H1 (cell line): ENCODE measurements at regions not wholly inside any gene's neighbourhood (a gene's known extent, or its start where the extent isn't known, plus 50 kb on each side); places are given as distances from the start of the nearest gene placed in this dataset.

Source experiments
- CTCF ChIA-PET: fragments of 300-600 bp; sonication (Branson Sonifier 250); formaldehyde crosslinking; loops from one replicate; lab custom pipeline; 2021; ENCODE audit not compliant: partially characterized antibody; lab: Charles Lee
- POLR2A ChIA-PET: fragments of 300-600 bp; sonication (Branson Sonifier 250); formaldehyde crosslinking; loops from one replicate; lab custom pipeline; 2021; ENCODE audit warnings: inconsistent platforms; ENCODE audit not compliant: partially characterized antibody; lab: Charles Lee
- DNase-seq, 2 experiments: peaks; one replicate each; pipeline versions ENCODE4 v3.0.0 to v3.0.0-alpha.2; 2010 to 2022; ENCODE audit warnings: low spot score in 2 of 2, low read depth in 1 of 2, mixed read lengths in 1 of 2
- FAIRE-seq: peaks from 2 replicates; lab custom pipeline; 2011; peaks lifted over from hg19 to GRCh38; lab: Jason Lieb, UNC
- H2AFZ ChIP-seq: 2 replicates; pipeline ENCODE4 v1.8.1; 2012; ENCODE audit warnings: low read length, inconsistent platforms
- H2AK5ac ChIP-seq: 2 replicates; pipeline ENCODE4 v1.6.1; 2013; ENCODE audit warnings: low read depth, low read length
- H2BK120ac ChIP-seq: replicated peaks from 2 replicates; pipeline ENCODE3; 2013; ENCODE audit warnings: low read depth, low read length, inconsistent platforms
- H2BK12ac ChIP-seq: 2 replicates; pipeline ENCODE4 v1.6.1; 2013; ENCODE audit warnings: low read depth, low read length
- H2BK15ac ChIP-seq: 2 replicates; pipeline ENCODE4 v1.6.1; 2013; ENCODE audit warnings: low read length
- H2BK20ac ChIP-seq: 2 replicates; pipeline ENCODE4 v1.6.1; 2013; ENCODE audit warnings: low read length
- H2BK5ac ChIP-seq: 2 replicates; pipeline ENCODE4 v1.6.1; 2013; ENCODE audit warnings: low read depth, low read length
- H3K14ac ChIP-seq: 2 replicates; pipeline ENCODE4 v1.6.1; 2013; ENCODE audit warnings: inconsistent platforms; ENCODE audit not compliant: insufficient read length
- H3K18ac ChIP-seq: 2 replicates; pipeline ENCODE4 v1.6.1; 2013; ENCODE audit warnings: low read length; ENCODE audit errors: extremely low read depth
- H3K23ac ChIP-seq: 2 replicates; pipeline ENCODE4 v1.6.1; 2013; ENCODE audit warnings: inconsistent platforms; ENCODE audit not compliant: insufficient read length
- H3K23me2 ChIP-seq: 2 replicates; pipeline ENCODE4 v1.6.1; 2013; ENCODE audit warnings: low read depth, low read length
- H3K27ac ChIP-seq: 2 replicates; pipeline ENCODE4 v1.6.1; 2011; ENCODE audit warnings: low read depth, low read length, inconsistent platforms
- H3K27me3 ChIP-seq, 4 experiments: replicated peaks in 1 of 4; 1 replicate in 1 of 4; 2 replicates in 3 of 4; pipeline versions ENCODE4 v1.6.1 to v1.8.1; 2011 to 2013; ENCODE audit warnings: low read length in 3 of 4, mild to moderate bottlenecking in 3 of 4, inconsistent platforms in 2 of 4, mixed read lengths in 2 of 4, moderate library complexity in 1 of 4; ENCODE audit not compliant: control insufficient read depth in 3 of 4, insufficient read depth in 3 of 4; ENCODE audit errors: extremely low read depth in 1 of 4
- H3K36me3 ChIP-seq, 4 experiments: 2 replicates each; pipeline versions ENCODE4 v1.6.1 to v1.8.1; 2011 to 2013; ENCODE audit warnings: mild to moderate bottlenecking in 4 of 4, low read length in 3 of 4, moderate library complexity in 2 of 4, control low read depth in 1 of 4, inconsistent platforms in 1 of 4; ENCODE audit not compliant: insufficient read depth in 4 of 4, control insufficient read depth in 2 of 4
- H3K4ac ChIP-seq: replicated peaks from 2 replicates; pipeline ENCODE3; 2013; ENCODE audit warnings: low read length, low read depth, mixed read lengths, inconsistent platforms; ENCODE audit not compliant: insufficient read length
- H3K4me1 ChIP-seq, 4 experiments: replicated peaks in 1 of 4; 1 replicate in 1 of 4; 2 replicates in 3 of 4; pipeline versions ENCODE4 v1.6.1 to v1.8.1; 2011 to 2013; ENCODE audit warnings: low read length in 3 of 4, inconsistent platforms in 2 of 4, mixed read lengths in 1 of 4; ENCODE audit not compliant: insufficient read depth in 4 of 4, control insufficient read depth in 3 of 4
- H3K4me2 ChIP-seq, 2 experiments: 2 replicates each; pipeline versions ENCODE4 v1.6.1 to v1.8.1; 2011 to 2013; ENCODE audit warnings: low read depth in 2 of 2, low read length in 2 of 2, control low read depth in 1 of 2, inconsistent platforms in 1 of 2, mild to moderate bottlenecking in 1 of 2; ENCODE audit not compliant: insufficient read depth in 1 of 2
- H3K4me3 ChIP-seq, 4 experiments: fragments of 200-600, 300-600 bp in 1 of 4; sonication (generic), shearing (Covaris generic), sonication (Bioruptor Twin) in 1 of 4; 2 replicates each; pipeline versions ENCODE4 v1.5.1 to v1.8.1; 2011 to 2016; ENCODE audit warnings: low read length in 4 of 4, low read depth in 3 of 4, control low read depth in 2 of 4, inconsistent platforms in 2 of 4, mild to moderate bottlenecking in 2 of 4, mixed read lengths in 1 of 4, moderate library complexity in 1 of 4; ENCODE audit not compliant: insufficient read depth in 2 of 4; ENCODE audit errors: extremely low read depth in 1 of 4
- H3K56ac ChIP-seq: replicated peaks from 2 replicates; pipeline ENCODE3; 2013; ENCODE audit warnings: low read depth, mild to moderate bottlenecking, mixed read lengths, low read length, inconsistent platforms; ENCODE audit not compliant: insufficient read length
- H3K79me1 ChIP-seq: 2 replicates; pipeline ENCODE4 v1.6.1; 2013; ENCODE audit warnings: low read depth, low read length, control low read depth
- H3K79me2 ChIP-seq, 2 experiments: 2 replicates each; pipeline versions ENCODE4 v1.6.1 to v1.8.1; 2012 to 2013; ENCODE audit warnings: low read length in 2 of 2, mild to moderate bottlenecking in 2 of 2, inconsistent platforms in 1 of 2; ENCODE audit not compliant: insufficient read depth in 2 of 2, control insufficient read depth in 1 of 2
- H3K9ac ChIP-seq, 4 experiments: replicated peaks in 1 of 4; 1 replicate in 1 of 4; 2 replicates in 3 of 4; pipeline versions ENCODE4 v1.6.1 to v1.8.1; 2011 to 2013; ENCODE audit warnings: low read depth in 3 of 4, low read length in 3 of 4, control low read depth in 2 of 4, mild to moderate bottlenecking in 2 of 4, moderate library complexity in 2 of 4, inconsistent platforms in 1 of 4; ENCODE audit errors: extremely low read depth in 1 of 4
- H3K9me3 ChIP-seq, 2 experiments: 2 replicates each; pipeline versions ENCODE4 v1.6.1 to v1.8.1; 2012 to 2013; ENCODE audit warnings: mild to moderate bottlenecking in 2 of 2, moderate library complexity in 2 of 2, control low read depth in 1 of 2, inconsistent platforms in 1 of 2, low read depth in 1 of 2, low read length in 1 of 2, mixed read lengths in 1 of 2; ENCODE audit not compliant: insufficient read depth in 2 of 2
- H4K20me1 ChIP-seq, 2 experiments: replicated peaks in 1 of 2; 2 replicates each; pipeline versions ENCODE3 to v1.8.1; 2011 to 2013; ENCODE audit warnings: inconsistent platforms in 2 of 2, low read length in 2 of 2, mild to moderate bottlenecking in 1 of 2; ENCODE audit not compliant: insufficient read depth in 2 of 2, control insufficient read depth in 1 of 2
- H4K5ac ChIP-seq: 2 replicates; pipeline ENCODE4 v1.6.1; 2013; ENCODE audit warnings: low read length, low read depth, mixed read lengths, inconsistent platforms; ENCODE audit not compliant: insufficient read length
- H4K8ac ChIP-seq: 2 replicates; pipeline ENCODE4 v1.8.0; 2013; ENCODE audit warnings: mild to moderate bottlenecking, moderate library complexity, low read length, inconsistent platforms; ENCODE audit not compliant: insufficient read depth; ENCODE audit errors: extremely low read depth
- H4K91ac ChIP-seq: replicated peaks from 2 replicates; pipeline ENCODE3; 2013; ENCODE audit warnings: low read length, mixed read lengths, inconsistent platforms; ENCODE audit not compliant: insufficient read length
- CREB1 ChIP-seq: IDR thresholded peaks from 2 replicates; pipeline ENCODE4 v1.6.1; 2012; ENCODE audit warnings: inconsistent platforms
- FOSL1 ChIP-seq: IDR thresholded peaks from 2 replicates; pipeline ENCODE4 v1.6.1; 2011; ENCODE audit warnings: mild to moderate bottlenecking, low read depth, low read length, moderate library complexity; ENCODE audit not compliant: insufficient read depth
- JUND ChIP-seq: IDR thresholded peaks from 2 replicates; pipeline ENCODE4 v1.6.1; 2011; ENCODE audit warnings: mild to moderate bottlenecking, improper control_type of control experiment, low read length
- RFX5 ChIP-seq: IDR thresholded peaks from 2 replicates; pipeline ENCODE4 v1.6.1; 2011; ENCODE audit warnings: low read depth, low read length, improper control_type of control experiment, borderline replicate concordance
- SIRT6 ChIP-seq: IDR thresholded peaks from one replicate; pipeline ENCODE4 v1.7.1; 2012; ENCODE audit warnings: low read length, inconsistent platforms
- SIX5 ChIP-seq: IDR thresholded peaks from 2 replicates; pipeline ENCODE4 v1.6.1; 2011; ENCODE audit warnings: mild to moderate bottlenecking, low read depth, low read length
- TAF1 ChIP-seq: IDR thresholded peaks from 2 replicates; pipeline ENCODE4 v1.6.1; 2011; ENCODE audit warnings: mild to moderate bottlenecking, low read depth, low read length
- WGBS, 2 experiments: shearing (Covaris generic) in 1 of 2; methylation state at CpG; one replicate each; pipeline versions ENCODE4 v1.1.6 to v1.1.7; 2013 to 2015; ENCODE audit warnings: low lambda C conversion rate in 2 of 2, mixed read lengths in 2 of 2, inconsistent platforms in 1 of 2, low coverage in 1 of 2, missing lambda C conversion rate in 1 of 2; ENCODE audit not compliant: insufficient replicate concordance in 2 of 2, insufficient coverage in 1 of 2, insufficient read length in 1 of 2; ENCODE audit errors: extremely low coverage in 1 of 2, missing lambda C conversion rate in 1 of 2; 5-methylcytosine and 5-hydroxymethylcytosine counted together

- Histone ChIP-seq H4K8ac (no peak overlapping the region), H3K18ac (no peak overlapping the region), H4K91ac (no peak overlapping the region), H3K9ac (no peak overlapping the region), H3K56ac (no peak overlapping the region), H3K9me3 (peaks cover 7 to 44% of the 10 kb centered on the region in 2 experiments; a peak in 2 of 4 replicates), H3K23ac (no peak overlapping the region), H3K4ac (no peak overlapping the region), H3K23me2 (no peaks in the 10 kb centered on the region), H3K79me2 (no peaks in the 10 kb centered on the region), H2AFZ (no peak overlapping the region), H3K4me2 (no peak overlapping the region), H2BK120ac (no peak overlapping the region), H4K20me1 (no peaks in the 10 kb centered on the region), H3K4me1 (no peaks in the 10 kb centered on the region; a peak in 1 of 7 replicates), H4K5ac (no peak overlapping the region), H3K27ac (no peak overlapping the region), H3K36me3 (no peaks in the 10 kb centered on the region), H2BK12ac (no peak overlapping the region), H2BK15ac (no peak overlapping the region), H2BK5ac (no peak overlapping the region), H2BK20ac (no peak overlapping the region), H3K27me3 (peaks cover 10 to 41% (median 22%) of the 10 kb centered on the region in 4 experiments; a peak in 5 of 7 replicates), H3K79me1 (no peaks in the 10 kb centered on the region), H2AK5ac (no peak overlapping the region), H3K14ac (no peak overlapping the region), H3K4me3 (no peak overlapping the region)
- TF ChIP-seq SIRT6, result no peak
- no peak for TF ChIP-seq FOSL1
- TF ChIP-seq TAF1, result no peak
- TF ChIP-seq SIX5, result no peak
- TF ChIP-seq RFX5, result no peak
- no peak for TF ChIP-seq CREB1
- TF ChIP-seq JUND, result no peak
- WGBS, 2 experiments, result 60% methylated on average over 5 of the region's 5 CpGs; no CpG with 5 or more reads in 1 of the 2 experiments
- CTCF ChIA-PET, result interaction anchor here (0.7 kb wide), 1 partner anchor 210 kb away, joined by 3 read pairs; no protein-coding TSS in a partner anchor
- POLR2A ChIA-PET, result no interaction called here
- no peak for FAIRE-seq
- DNase-seq, result no peak
Observed at GRCh38 chr22:22740560-22741276, 96.3 kb downstream of the GGTLC2 start.
